Erythroblast (primary cell): ENCODE measurements at regions not wholly inside any gene's neighbourhood (a gene's known extent, or its start where the extent isn't known, plus 50 kb on each side); places are given as distances from the start of the nearest gene placed in this dataset.

ENCODE experiments used
- GATA1 ChIP-seq: IDR thresholded peaks from 2 replicates; pipeline ENCODE4 v1.6.1; 2011; ENCODE audit warnings: low read depth, mild to moderate bottlenecking, control low read depth, low read length, moderate library complexity
- POLR2A ChIP-seq: IDR thresholded peaks from 2 replicates; pipeline ENCODE4 v1.6.1; 2011; ENCODE audit warnings: mild to moderate bottlenecking, low read length

DNA sequence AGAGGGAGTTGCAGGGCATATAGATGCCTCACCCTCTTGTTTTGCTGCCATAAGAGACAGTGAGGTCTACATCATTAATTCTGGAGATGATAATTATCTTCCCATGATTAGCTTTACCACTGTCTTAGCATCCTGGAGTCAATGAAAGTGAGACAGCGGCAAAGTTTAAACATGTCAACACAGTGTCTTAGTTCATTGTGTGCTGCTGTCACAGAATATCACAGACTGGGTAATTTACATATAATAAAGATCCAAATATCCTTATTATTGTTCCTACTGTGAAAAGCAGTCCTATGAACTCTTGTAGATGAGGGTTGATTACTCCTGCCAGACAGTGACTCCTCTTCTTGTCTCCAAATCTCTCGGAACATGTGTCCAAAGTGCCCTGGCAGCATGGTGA is 658.6 kb upstream of the ADGRB3 start:
- TF ChIP-seq POLR2A (no peak), GATA1 (no peak)
